ENCODE measurements at regions not wholly inside any gene's neighbourhood (a gene's known extent, or its start where the extent isn't known, plus 50 kb on each side); places are given as distances from the start of the nearest gene placed in this dataset.

DNA sequence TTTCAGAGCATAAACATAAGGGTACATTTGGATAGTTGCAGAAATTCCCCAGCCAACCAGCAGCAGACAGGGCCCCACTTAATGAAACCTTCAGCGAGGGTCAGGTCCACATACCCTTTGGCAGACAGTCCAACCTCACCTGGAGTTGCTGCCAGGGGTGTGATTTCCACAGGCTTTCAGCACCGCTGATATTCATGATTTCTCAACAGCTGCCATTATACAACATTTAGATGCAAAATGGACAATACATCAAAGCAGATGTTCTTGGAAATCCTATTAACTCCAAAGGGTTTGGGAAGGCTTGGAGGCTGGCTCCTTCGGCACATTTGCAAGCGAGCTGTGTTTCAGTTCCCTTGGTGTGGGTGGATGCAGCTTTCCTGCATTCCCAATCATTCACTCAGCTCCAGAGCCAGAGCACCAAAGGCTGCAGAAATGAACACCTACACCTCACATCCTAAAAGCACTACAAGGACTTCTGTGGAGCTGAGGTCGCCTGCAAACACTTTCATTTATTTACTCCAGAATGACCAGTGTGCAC is 147.2 kb upstream of the VSTM2B start:
- Mint-ChIP-seq H3K4me3 (no peak overlapping the region), H3K4me1 (peaks cover 24% of the 10 kb centered on the region), H3K27me3 (ENCODE audit: insufficient read depth, low read depth) (no peaks in the 10 kb centered on the region), H3K9me3 (no peaks in the 10 kb centered on the region), H3K27ac (no peak overlapping the region), H3K36me3 (no peaks in the 10 kb centered on the region)
- DNase-seq (ENCODE audit: low spot score), result no peak
- H3K79me2 ChIP-seq (ENCODE audit: low read depth), result no peaks in the 10 kb centered on the region
- H3K4me3 ChIP-seq, result no peak overlapping the region
- H3K9me3 ChIP-seq (ENCODE audit: low read depth), result no peaks in the 10 kb centered on the region
- H2AFZ ChIP-seq (replicated peaks), result no peak overlapping the region
- peaks cover 12% of the 10 kb centered on the region for H3K4me1 ChIP-seq
- no peaks in the 10 kb centered on the region for H4K20me1 ChIP-seq (ENCODE audit: low read depth)
- H3K9ac ChIP-seq, result no peak overlapping the region
- no peaks in the 10 kb centered on the region for H3K27me3 ChIP-seq
- TF ChIP-seq EZH2phosphoT487 (IDR thresholded peaks at IDR 0.05), result no peak
- H3K4me2 ChIP-seq, result no peak overlapping the region
- no peak overlapping the region for H3K27ac ChIP-seq
- H3F3A ChIP-seq (ENCODE audit: low read depth), result no peaks in the 10 kb centered on the region
- no peaks in the 10 kb centered on the region for H3K36me3 ChIP-seq

- TF ChIP-seq EZH2 (IDR thresholded peaks at IDR 0.05), result no peak
- no peak for TF ChIP-seq EZH2phosphoT487 (IDR thresholded peaks at IDR 0.05)
- TF ChIP-seq, protein P1, sequence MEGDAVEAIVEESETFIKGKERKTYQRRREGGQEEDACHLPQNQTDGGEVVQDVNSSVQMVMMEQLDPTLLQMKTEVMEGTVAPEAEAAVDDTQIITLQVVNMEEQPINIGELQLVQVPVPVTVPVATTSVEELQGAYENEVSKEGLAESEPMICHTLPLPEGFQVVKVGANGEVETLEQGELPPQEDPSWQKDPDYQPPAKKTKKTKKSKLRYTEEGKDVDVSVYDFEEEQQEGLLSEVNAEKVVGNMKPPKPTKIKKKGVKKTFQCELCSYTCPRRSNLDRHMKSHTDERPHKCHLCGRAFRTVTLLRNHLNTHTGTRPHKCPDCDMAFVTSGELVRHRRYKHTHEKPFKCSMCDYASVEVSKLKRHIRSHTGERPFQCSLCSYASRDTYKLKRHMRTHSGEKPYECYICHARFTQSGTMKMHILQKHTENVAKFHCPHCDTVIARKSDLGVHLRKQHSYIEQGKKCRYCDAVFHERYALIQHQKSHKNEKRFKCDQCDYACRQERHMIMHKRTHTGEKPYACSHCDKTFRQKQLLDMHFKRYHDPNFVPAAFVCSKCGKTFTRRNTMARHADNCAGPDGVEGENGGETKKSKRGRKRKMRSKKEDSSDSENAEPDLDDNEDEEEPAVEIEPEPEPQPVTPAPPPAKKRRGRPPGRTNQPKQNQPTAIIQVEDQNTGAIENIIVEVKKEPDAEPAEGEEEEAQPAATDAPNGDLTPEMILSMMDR (IDR thresholded peaks at IDR 0.05), result no peak
- H3K9ac ChIP-seq, result no peak overlapping the region
- no peaks in the 10 kb centered on the region for H3F3A ChIP-seq (ENCODE audit: low read depth)
- H3K36me3 ChIP-seq, result no peaks in the 10 kb centered on the region
- peak overlapping the region; percentile 22 for H3K4me2 ChIP-seq
- peaks cover 3% of the 10 kb centered on the region for H3K27me3 Mint-ChIP-seq (ENCODE audit: insufficient read depth, low read depth)
- no peak overlapping the region for H3K27ac ChIP-seq
- no peak for DNase-seq (ENCODE audit: low spot score)
- peaks cover 12% of the 10 kb centered on the region for H3K4me1 ChIP-seq
- no peaks in the 10 kb centered on the region for H3K27me3 ChIP-seq
- H3K4me3 Mint-ChIP-seq, result no peak overlapping the region
- peaks cover 30% of the 10 kb centered on the region for H3K4me1 Mint-ChIP-seq
- H4K20me1 ChIP-seq (ENCODE audit: low read depth), result no peaks in the 10 kb centered on the region
- peaks cover under 1% of the 10 kb centered on the region for H3K9me3 Mint-ChIP-seq
- H3K9me3 ChIP-seq (ENCODE audit: low read depth), result no peaks in the 10 kb centered on the region
- H3K4me3 ChIP-seq, result no peak overlapping the region
- no peak overlapping the region for H3K27ac Mint-ChIP-seq
- H3K36me3 Mint-ChIP-seq, result no peaks in the 10 kb centered on the region
- no peaks in the 10 kb centered on the region for H3K79me2 ChIP-seq (ENCODE audit: low read depth)
- H2AFZ ChIP-seq (replicated peaks), result peak overlapping the region; percentile 34
Measured at GRCh38 chr19:29379257-29380021, 146.4 kb upstream of the VSTM2B start.

DNA sequence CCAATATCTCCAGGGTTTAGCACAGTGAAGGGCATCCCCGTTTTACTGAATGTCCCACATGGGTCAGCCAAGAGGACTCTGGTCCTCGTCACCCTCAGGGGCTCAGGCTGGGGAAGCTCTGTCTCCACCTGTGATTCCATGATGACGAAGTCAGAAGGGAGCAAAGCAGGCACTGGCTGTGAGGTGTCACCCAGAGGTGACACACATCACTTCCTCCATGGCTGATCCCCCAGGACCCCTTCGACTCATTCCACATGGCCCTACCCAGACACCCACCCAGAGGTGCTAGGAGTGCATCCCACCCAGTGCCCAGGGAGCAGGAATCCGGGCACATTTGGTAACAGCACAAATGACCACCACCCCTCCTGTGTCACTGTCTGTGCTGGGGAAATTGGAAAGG is 145.2 kb upstream of the VSTM2B start:
- DNase-seq (ENCODE audit: low spot score), result no peak
- Histone ChIP-seq H3K9ac (no peak overlapping the region), H3K27ac (no peak overlapping the region), H3K4me2 (no peak overlapping the region), H2AFZ (replicated peaks) (no peak overlapping the region), H3K79me2 (ENCODE audit: low read depth) (no peaks in the 10 kb centered on the region), H3K27me3 (no peaks in the 10 kb centered on the region), H3K36me3 (no peaks in the 10 kb centered on the region), H3K4me3 (no peak overlapping the region), H3F3A (ENCODE audit: low read depth) (no peaks in the 10 kb centered on the region), H3K9me3 (ENCODE audit: low read depth) (no peaks in the 10 kb centered on the region), H4K20me1 (ENCODE audit: low read depth) (no peaks in the 10 kb centered on the region), H3K4me1 (peaks cover 12% of the 10 kb centered on the region)
- H3K27me3 Mint-ChIP-seq (ENCODE audit: insufficient read depth, low read depth), result peaks cover 3% of the 10 kb centered on the region
- TF ChIP-seq, protein P1 (IDR thresholded peaks at IDR 0.05), result no peak
- TF ChIP-seq EZH2 (IDR thresholded peaks at IDR 0.05) (no peak), EZH2phosphoT487 (IDR thresholded peaks at IDR 0.05) (no peak)
- H3K9me3 Mint-ChIP-seq, result peaks cover 2% of the 10 kb centered on the region
- no peaks in the 10 kb centered on the region for H3K36me3 Mint-ChIP-seq
- no peak overlapping the region for H3K4me3 Mint-ChIP-seq
- peaks cover 38% of the 10 kb centered on the region for H3K4me1 Mint-ChIP-seq
- H3K27ac Mint-ChIP-seq, result no peak overlapping the region
